SK-N-MC (cell line): ENCODE measurements at regions not wholly inside any gene's neighbourhood (a gene's known extent, or its start where the extent isn't known, plus 50 kb on each side); places are given as distances from the start of the nearest gene placed in this dataset.

Experiments
- EZH2 ChIP-seq: fragments of 200-600 bp; sonication (generic); IDR thresholded peaks from one replicate; pipeline ENCODE4 v1.6.1; 2017; ENCODE audit warnings: antibody characterized with exemption
- FOXP2 ChIP-seq: optimal IDR thresholded peaks from 2 replicates; pipeline ENCODE3; 2011; ENCODE audit warnings: mild to moderate bottlenecking, moderate library complexity; ENCODE audit not compliant: insufficient read depth; ENCODE audit errors: extremely low read length, control extremely low read depth

- TF ChIP-seq EZH2 (no peak), FOXP2 (no peak)
These were observed 127.6 kb upstream of the PMEPA1 start for GRCh38 chr20:57837208-57838035.
